A673 (cell line): ENCODE measurements at regions not wholly inside any gene's neighbourhood (a gene's known extent, or its start where the extent isn't known, plus 50 kb on each side); places are given as distances from the start of the nearest gene placed in this dataset.
"Not testable (repeated sequence)": the region's sequence is repeated elsewhere in the genome, so short reads cannot be mapped to it uniquely, and the experiment has no call there.

Experiments
- BruUV-seq: library from RNA; stranded (reverse); fragments of 400-500 nt; replicated peaks from 2 replicates; lab custom pipeline; 2021; lab: Mats Ljungman, UMichigan
- CTCF ChIA-PET: fragments of 300-600 bp; sonication (Branson Sonifier 250); formaldehyde crosslinking; loops from one replicate; lab custom pipeline; 2022; ENCODE audit warnings: antibody characterized with exemption; lab: Charles Lee
- POLR2A ChIA-PET: fragments of 300-600 bp; sonication (Branson Sonifier 250); formaldehyde crosslinking; loops from one replicate; lab custom pipeline; 2022; ENCODE audit warnings: antibody characterized with exemption; ENCODE audit not compliant: low non-redundant PET; lab: Charles Lee
- DNase-seq: peaks from one replicate; pipeline ENCODE4 v3.0.0-alpha.2; 2015; ENCODE audit warnings: low spot score
- H3K27ac ChIP-seq: fragments of 200-600 bp; sonication (generic); 2 replicates; pipeline ENCODE4 v1.5.1; 2016; ENCODE audit warnings: mixed run types, low read depth, mild to moderate bottlenecking, mixed read lengths, antibody characterized with exemption, low read length; ENCODE audit not compliant: poor library complexity, severe bottlenecking
- H3K27me3 ChIP-seq: fragments of 200-600 bp; sonication (generic); replicated peaks from 2 replicates; pipeline ENCODE4 v1.6.1; 2017; ENCODE audit warnings: mixed run types, low read depth, mild to moderate bottlenecking, mixed read lengths, antibody characterized with exemption, low read length; ENCODE audit not compliant: insufficient read depth, poor library complexity
- H3K36me3 ChIP-seq: fragments of 200-600 bp; sonication (generic); 2 replicates; pipeline ENCODE4 v1.6.1; 2016; ENCODE audit warnings: mixed run types, mild to moderate bottlenecking, mixed read lengths, antibody characterized with exemption, low read length; ENCODE audit not compliant: insufficient read depth, poor library complexity, severe bottlenecking
- H3K4me1 ChIP-seq: fragments of 200-600 bp; sonication (generic); 2 replicates; pipeline ENCODE4 v1.6.1; 2017; ENCODE audit warnings: mixed run types, mild to moderate bottlenecking, mixed read lengths, antibody characterized with exemption, low read length; ENCODE audit not compliant: insufficient read depth, poor library complexity, severe bottlenecking
- H3K4me3 ChIP-seq: fragments of 200-600 bp; sonication (generic); 2 replicates; pipeline ENCODE4 v1.5.1; 2016; ENCODE audit warnings: low read depth, mixed run types, mild to moderate bottlenecking, mixed read lengths, low read length; ENCODE audit not compliant: poor library complexity, severe bottlenecking
- H3K9me3 ChIP-seq: fragments of 200-600 bp; sonication (generic); 2 replicates; pipeline ENCODE4 v1.6.1; 2016; ENCODE audit warnings: mixed run types, low read depth, mild to moderate bottlenecking, mixed read lengths, antibody characterized with exemption, low read length; ENCODE audit not compliant: poor library complexity, severe bottlenecking
- EZH2 ChIP-seq: fragments of 200-600 bp; sonication (generic); IDR thresholded peaks from 2 replicates; pipeline ENCODE4 v1.6.1; 2017; ENCODE audit warnings: borderline replicate concordance, low read depth, mild to moderate bottlenecking, mixed read lengths, antibody characterized with exemption, low read length; ENCODE audit not compliant: poor library complexity, severe bottlenecking
- intact Hi-C: fragments of 100-400 bp; cut with micrococcal nuclease; formaldehyde crosslinking; loops from one replicate; pipeline ENCODE4 v1.10.0; 2022; ENCODE audit not compliant: unreplicated experiment
- TF ChIP-seq, protein P1 (sequence below): fragments of 300-800, 200-600 bp; sonication (generic); conservative IDR thresholded peaks from 2 replicates; pipeline ENCODE4 v1.5.1; 2017; ENCODE audit warnings: low read depth, mild to moderate bottlenecking, antibody characterized with exemption, low read length, moderate library complexity, mixed read lengths

DNA sequence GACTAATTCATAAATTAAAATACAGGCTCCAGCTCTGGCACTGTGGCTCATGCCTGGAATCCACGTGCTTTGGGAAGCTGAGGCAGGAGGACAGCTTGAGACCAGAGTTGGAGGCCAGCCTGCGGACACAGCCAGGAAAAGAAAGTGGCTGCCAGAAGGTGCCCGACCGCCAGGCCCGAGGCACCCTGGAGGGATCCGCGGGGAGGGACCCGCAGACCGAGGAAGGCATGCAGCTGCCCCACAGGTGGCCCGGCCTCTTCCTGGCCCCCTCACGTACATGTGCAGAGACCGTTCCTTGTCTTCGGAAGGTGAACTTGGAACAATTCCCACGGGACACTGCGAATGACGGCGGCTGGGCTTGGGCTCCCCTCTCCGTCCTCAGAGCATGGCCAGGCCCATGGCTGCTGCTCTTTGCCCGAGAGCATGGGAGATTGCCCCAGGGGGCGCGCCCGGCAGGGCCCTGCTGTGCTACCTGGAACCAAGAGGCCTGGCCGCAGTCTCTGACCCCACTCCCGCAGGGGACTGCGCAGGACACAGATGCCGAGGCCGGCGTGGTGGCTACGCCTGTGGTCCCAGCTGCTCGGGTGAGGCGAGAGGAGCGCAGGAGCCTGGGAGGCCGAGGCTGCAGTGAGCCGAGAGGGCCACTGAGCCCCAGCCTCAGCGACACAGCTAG is 55.6 kb upstream of the IMP4 start:
- H3K9me3 ChIP-seq: no peaks in the 10 kb centered on the region
- CTCF ChIA-PET: no interaction called here
- POLR2A ChIA-PET: no interaction called here
- no peak overlapping the region for H3K4me3 ChIP-seq
- no peak for DNase-seq
- no peak overlapping the region for H3K27ac ChIP-seq
- TF ChIP-seq, protein P1, sequence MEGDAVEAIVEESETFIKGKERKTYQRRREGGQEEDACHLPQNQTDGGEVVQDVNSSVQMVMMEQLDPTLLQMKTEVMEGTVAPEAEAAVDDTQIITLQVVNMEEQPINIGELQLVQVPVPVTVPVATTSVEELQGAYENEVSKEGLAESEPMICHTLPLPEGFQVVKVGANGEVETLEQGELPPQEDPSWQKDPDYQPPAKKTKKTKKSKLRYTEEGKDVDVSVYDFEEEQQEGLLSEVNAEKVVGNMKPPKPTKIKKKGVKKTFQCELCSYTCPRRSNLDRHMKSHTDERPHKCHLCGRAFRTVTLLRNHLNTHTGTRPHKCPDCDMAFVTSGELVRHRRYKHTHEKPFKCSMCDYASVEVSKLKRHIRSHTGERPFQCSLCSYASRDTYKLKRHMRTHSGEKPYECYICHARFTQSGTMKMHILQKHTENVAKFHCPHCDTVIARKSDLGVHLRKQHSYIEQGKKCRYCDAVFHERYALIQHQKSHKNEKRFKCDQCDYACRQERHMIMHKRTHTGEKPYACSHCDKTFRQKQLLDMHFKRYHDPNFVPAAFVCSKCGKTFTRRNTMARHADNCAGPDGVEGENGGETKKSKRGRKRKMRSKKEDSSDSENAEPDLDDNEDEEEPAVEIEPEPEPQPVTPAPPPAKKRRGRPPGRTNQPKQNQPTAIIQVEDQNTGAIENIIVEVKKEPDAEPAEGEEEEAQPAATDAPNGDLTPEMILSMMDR: no peak
- TF ChIP-seq EZH2: no peak
- no peaks in the 10 kb centered on the region for H3K4me1 ChIP-seq
- no peaks in the 10 kb centered on the region for H3K36me3 ChIP-seq
- no TSS peak for BruUV-seq
- peaks cover 13% of the 10 kb centered on the region for H3K27me3 ChIP-seq
- intact Hi-C loops: no loop called here

DNA sequence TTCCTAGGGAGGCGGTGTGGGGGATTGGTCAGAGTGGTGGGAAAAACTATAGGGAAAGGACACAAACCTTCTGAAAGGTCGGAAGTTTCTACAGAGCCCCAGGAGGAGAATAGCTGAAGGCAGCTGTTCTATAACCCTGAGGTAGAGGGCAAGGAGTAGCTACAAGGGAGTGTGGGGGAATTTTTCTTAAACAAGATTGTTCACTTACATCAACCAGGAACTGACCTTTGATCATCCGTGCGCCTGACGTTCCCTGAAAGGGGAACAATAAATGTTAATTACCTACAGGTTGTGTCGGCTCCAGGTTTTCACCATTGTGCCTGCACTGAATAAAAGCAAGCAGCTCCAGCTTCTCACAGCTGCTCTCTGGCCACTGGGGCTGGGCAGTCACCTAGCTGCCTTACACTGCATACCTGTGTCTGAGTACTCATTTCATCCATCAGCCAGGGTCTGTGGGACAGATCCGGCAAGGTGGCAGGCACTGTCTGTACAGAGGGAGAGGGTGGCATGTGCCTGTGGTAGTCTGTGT is 59.3 kb upstream of the IMP4 start:
- POLR2A ChIA-PET, CTCF ChIA-PET, H3K4me3 ChIP-seq, H3K27ac ChIP-seq, H3K36me3 ChIP-seq, H3K9me3 ChIP-seq, H3K4me1 ChIP-seq, BruUV-seq, intact Hi-C loops, H3K27me3 ChIP-seq, DNase-seq: not testable (repeated sequence)

DNA sequence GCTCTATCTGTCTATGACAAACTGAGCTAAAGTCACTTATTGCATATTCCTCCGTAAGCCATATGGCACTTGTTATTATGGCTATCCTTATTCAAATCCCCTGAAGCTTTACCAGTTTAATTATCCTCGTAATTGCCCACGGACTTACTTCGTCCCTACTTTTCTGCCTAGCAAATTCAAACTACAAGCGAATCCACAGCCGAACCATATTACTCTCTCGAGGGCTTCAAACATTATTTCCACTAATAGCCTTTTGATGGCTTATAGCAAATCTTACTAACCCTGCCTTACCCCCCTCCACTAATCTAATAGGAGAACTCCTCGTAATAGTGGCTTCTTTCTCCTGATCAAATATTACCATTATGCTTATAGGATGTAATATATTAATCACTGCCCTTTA is 63.1 kb upstream of the IMP4 start:
- BruUV-seq, H3K9me3 ChIP-seq, H3K4me3 ChIP-seq, H3K36me3 ChIP-seq, DNase-seq, CTCF ChIA-PET, POLR2A ChIA-PET, H3K27me3 ChIP-seq, H3K27ac ChIP-seq, H3K4me1 ChIP-seq: not testable (repeated sequence)
- intact Hi-C loops: loop anchor here (1.0 kb wide), 1 partner anchor 1093 kb away; no protein-coding TSS in a partner anchor

DNA sequence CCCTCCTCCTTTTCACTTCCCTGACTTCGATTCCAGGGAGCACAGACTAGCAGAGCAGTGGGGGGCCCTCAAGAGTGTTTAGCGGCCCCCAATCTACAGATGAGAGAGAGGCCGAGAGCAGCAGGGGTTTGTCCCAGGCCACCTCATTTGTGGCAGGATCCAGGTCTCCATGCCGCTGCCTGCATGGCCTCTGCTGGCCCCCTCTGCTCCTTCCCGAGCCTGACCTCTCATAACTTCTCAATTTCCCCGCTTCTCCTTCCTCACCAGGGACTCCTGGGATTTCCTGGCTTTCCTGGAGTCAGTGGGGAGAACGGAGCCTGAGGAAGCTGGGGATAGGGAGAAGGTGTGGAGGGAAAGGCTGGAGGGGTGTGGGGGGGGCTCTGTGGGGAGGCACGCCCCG is 70.1 kb upstream of the TUBA3E start:
- H3K27me3 ChIP-seq, CTCF ChIA-PET, POLR2A ChIA-PET, H3K27ac ChIP-seq, H3K9me3 ChIP-seq, H3K36me3 ChIP-seq, intact Hi-C loops, DNase-seq, H3K4me1 ChIP-seq, H3K4me3 ChIP-seq, BruUV-seq: not testable (repeated sequence)

DNA sequence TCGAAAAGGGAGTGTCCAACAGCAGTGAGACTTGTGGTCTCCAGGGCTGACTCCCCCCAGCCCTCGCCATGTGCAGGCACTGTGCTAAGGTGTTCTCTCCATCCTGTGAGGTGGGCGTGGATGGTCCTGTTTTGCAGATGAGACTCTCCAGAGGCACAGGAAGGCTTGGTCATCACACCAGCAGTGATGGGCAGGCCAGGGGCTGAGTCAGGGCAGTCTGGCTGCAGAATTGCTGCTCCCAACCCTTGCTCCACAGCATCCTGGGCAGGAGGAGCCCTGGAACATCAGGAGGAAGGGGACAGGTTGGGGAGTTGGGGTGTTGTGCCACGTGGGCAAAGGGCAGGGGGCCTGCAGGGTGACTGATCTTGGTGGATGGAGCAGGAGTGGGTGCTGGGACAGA is 69.3 kb upstream of the TUBA3E start:
- peaks cover 12% of the 10 kb centered on the region for H3K27me3 ChIP-seq
- H3K4me3 ChIP-seq, POLR2A ChIA-PET, CTCF ChIA-PET, H3K4me1 ChIP-seq, DNase-seq, H3K36me3 ChIP-seq, intact Hi-C loops, H3K9me3 ChIP-seq, BruUV-seq, H3K27ac ChIP-seq: not testable (repeated sequence)

DNA sequence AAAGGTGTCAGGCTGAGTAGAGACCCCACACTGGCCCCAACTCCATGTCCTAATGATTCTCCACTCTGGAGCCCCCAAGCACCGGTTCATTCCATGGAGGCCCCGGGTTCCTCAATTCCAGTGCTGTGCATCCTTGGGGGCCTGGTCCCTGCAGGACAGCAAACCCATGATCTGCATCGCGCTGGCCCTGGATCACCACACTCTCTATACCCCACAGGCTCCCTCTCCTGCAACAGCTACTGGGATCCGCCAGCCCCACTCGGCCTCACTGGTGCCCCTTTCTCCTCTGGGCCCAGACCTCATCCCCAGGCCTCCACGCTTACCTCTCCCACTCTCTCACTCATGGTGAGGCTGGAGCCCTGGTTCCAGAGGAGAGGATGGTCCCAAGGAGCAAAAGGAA is 68.6 kb upstream of the TUBA3E start:
- BruUV-seq, POLR2A ChIA-PET, CTCF ChIA-PET, H3K4me3 ChIP-seq, intact Hi-C loops, H3K36me3 ChIP-seq, H3K9me3 ChIP-seq, H3K4me1 ChIP-seq, DNase-seq, H3K27ac ChIP-seq: not testable (repeated sequence)
- H3K27me3 ChIP-seq: peaks cover 20% of the 10 kb centered on the region
